Activated CD8-positive, alpha-beta memory T cell treated with anti-CD3 and anti-CD28 coated beads for 1 hour (primary cell): ENCODE measurements at regions not wholly inside any gene's neighbourhood (a gene's known extent, or its start where the extent isn't known, plus 50 kb on each side); places are given as distances from the start of the nearest gene placed in this dataset.
"Not testable (repeated sequence)": the region's sequence is repeated elsewhere in the genome, so short reads cannot be mapped to it uniquely, and the experiment has no call there.

Source experiments
- DNase-seq, 2 donors: peaks; one replicate each; pipeline ENCODE4 v3.0.0-alpha.2; 2020; ENCODE audit warnings: low read depth in 1 of 2; ENCODE audit errors: extremely low read depth in 1 of 2

DNA sequence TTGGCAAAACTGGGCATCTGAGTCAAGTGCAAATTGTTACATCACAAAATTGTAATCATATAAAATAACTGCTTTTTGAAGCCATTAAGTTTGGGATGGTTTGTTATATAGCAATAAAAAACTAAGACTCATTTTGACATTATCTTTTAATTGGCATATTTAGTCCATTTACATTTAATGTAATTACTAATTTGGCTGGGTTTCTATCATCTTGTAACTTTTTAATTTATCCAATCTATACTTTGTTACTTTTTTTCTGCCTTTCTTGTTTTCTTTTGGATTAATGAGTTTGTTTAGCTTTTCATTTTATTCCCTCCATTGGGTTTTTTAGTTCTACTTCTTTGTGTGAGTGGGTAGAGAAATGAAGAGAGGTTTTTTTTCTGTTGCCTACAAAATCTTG, 76.3 kb downstream of the DRAM2 start:
- no peak for DNase-seq

DNA sequence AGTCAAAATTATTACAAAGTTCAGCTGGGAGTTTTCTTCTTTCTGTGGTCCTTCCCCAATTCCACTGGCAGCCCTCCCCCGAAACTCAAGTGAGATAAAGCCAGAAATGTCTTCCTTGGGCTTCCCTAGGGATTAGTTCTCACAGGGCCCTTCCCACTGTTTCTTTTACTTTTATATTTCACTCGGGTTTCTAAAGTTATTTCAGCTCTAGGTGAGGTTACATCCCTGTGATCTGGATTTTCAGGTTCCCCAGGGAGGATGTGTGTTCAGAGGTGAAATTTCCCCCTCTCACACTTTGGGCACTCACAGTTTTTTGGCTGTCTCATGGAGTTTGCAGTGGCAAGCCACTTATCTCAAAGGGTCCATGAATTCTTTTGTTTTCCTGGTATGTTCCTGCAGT, 77.3 kb downstream of the DRAM2 start:
- DNase-seq, result no peak

DNA sequence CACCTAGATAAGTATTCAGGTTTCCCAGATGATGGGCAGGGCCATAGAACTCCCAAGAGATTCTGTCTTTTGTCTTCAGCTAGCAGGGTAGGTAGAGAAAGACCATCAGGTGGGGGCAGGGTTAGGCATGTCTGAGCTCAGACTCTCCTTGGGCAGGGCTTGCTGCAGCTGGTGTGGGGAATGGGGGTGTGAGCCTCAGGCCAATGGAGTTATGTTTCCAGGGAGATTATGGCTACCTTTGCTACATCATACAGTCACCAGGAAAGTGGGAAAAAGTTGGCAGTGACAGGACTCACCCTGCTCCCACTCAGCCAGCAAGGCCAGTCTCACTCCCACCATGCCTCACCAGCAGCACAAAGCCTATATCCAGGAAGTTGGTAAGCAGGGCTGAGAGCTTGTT, 77.8 kb downstream of the DRAM2 start:
- no peak for DNase-seq

DNA sequence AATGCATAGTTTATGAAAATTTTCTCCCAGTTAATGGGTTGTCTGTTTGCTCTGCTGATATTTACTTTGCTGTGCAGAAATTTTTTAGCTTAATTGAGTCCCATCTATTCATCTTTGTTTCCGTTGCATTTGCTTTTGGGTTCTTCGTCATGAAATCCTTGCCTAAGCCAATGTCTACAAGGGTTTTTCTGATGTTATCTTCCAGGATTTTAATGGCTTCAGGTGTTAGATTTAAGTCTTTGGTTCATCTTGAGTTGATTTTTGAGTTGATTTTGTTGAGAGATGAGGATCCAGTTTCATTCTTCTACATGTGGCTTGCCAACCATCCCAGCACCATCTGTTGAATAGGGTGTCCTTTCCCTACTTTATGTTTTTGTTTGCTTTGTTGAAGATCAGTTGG, 85.2 kb downstream of the DRAM2 start:
- no peak for DNase-seq

DNA sequence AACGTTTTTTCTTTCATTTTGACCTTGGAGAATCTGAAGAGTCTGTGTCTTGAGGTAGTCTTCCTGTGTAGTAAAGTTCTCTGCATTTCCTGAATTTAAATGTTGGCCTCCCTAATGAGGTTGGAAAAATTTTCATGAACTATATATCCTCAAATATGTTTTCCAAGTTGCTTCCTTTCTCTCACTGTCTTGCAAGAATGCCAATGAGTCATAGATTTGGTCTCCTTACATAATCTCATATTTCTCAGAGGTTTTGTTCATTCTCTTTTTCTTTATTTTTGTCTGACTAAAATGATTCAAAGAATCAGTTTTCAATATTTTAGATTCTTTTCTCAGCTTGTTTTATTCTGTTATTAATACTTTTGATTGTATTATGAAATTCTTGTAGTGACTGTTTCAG, 87.6 kb downstream of the DRAM2 start:
- DNase-seq, result no peak

DNA sequence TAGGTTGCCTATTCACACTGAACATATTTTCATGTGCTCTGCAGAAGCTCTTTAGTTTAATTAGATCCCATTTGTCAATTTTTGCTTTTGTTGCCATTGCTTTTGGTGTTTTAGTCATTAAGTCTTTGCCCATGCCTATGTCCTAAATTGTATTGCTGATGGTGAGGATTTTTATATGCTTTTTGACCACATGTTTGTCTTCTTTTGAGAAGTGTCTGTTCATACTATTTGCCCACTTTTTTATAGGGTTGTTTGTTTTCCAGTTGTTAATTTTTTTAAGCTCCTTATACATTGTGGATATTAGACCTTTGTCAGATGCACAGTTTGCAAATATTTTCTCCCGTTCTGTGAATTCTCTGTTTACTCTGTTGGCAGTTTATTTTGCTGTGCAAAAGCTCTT, 84.5 kb upstream of the LRIF1 start:
- not testable (repeated sequence) for DNase-seq

DNA sequence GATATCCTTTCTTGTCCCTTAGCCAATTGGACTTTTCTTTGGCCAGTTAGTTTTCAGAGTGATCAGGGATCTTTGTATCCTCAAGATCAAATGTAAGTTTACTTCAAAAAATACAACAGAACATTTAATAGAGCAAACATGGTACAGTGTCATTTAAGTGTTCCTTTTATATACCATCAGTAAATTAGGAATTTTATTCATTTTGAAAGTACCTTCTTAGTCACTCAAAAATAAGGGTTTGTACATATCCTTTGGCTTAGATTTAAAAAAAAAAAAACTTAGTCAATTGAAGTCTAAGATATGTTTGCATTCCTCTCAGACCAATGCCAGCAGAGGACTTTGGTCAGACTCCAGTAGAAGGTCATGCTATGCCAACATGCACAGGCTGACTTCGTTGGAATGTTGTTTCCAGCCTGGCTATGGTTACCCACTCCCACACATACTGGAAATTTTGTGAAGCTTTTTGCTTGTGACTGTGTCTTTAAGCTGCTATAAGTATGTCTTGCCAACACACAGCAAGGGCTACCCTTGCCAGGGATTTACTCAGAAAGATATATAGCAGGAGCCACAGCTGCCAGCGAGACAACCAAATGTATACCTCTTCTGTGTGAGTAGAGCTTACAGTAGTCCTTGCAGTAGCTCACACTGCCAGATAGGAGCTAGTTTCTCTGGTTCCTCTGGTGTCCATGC, 81.5 kb upstream of the LRIF1 start:
- no peak for DNase-seq

DNA sequence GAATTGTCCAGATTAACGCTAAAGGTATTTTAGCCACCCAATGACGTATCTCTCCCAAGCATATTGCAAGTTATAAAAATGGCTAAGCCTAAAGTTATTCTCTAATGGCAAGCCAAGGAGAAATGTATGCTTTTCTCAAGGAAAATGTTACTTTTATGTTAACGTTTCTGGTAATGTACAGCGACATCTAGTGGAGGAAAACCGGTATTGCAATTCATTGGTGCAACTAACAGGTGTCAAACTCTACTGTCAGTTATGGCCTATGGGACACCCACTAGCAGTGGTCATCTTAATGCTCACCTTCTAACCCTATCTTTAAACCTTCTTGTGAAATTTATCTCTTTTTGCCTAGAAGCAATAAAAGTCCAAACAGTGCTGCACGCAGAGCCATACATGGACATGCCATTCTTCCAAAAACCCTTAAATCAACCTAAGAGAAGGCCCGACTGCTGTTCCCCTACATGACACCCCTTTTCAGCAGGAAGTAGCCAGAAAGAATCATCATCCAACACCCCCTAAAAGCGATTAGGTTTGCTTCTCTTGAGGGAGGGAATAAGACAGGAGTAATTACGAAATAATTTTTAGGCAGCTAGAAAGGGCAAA, 68.7 kb upstream of the LRIF1 start:
- DNase-seq, result peak; percentile 0 to 4

DNA sequence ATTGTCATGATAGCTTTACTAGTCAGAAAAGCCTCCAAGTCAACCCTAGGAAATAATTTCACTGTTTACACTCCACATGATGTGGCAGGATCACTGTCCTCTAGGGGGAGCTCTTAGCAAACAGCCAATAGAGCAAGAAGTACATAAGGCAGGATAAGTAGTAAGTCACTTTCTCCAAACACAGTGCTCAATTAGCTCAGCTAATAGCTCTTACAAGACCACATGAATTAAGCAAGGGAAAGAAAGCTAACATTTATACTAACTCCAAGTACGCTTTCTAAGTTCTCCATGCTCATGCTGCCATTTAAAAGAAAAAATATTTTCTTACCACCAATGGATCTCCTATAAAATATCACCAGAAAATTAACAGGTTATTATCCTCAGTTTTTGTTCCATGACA, 66.9 kb upstream of the LRIF1 start:
- peak; percentile 5 to 13 for DNase-seq

DNA sequence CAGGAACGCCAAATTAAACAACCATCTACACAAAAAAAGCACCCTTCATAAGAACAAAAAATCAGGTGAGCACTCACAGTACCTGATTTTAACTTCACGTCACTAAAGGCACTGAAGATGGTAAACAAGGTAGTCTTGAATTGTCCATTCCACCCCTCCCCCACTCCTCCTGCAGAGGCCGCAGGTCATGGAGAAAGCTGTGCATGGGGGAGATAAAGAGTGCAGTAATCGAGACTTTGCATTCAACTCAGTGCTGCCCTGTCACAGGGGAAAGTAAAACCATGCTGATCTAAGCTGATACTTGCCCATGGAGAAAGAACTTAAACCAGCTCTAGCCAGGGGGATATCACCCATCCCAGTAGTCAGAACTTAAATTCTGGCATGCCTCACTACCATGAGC, 61.4 kb upstream of the LRIF1 start:
- DNase-seq, result no peak

DNA sequence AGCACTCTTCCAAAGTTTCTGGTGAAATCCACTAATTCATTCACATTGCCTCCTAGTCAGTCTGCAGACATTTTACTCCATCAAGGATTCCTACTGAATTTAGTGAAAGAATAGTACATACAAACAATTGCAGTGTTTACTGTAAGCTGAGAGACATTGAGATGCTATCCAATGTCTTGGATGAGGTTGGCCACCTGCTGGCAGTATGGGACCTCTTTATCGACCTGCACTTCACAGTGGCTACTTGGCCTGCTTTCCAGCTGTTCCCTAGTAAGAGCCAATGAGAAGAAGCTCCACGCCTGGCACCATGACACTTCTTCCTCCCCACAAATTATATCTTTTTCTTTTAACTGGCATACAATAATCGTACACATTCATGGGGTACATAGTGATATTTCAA, 51.5 kb upstream of the LRIF1 start:
- DNase-seq, result no peak
